Hepatic stellate cell (primary cell): ENCODE measurements at regions not wholly inside any gene's neighbourhood (a gene's known extent, or its start where the extent isn't known, plus 50 kb on each side); places are given as distances from the start of the nearest gene placed in this dataset.

Experiments
- DNase-seq: peaks from one replicate; pipeline ENCODE4 v3.0.0; 2011; ENCODE audit warnings: low spot score

- DNase-seq, result no peak
Observed at GRCh38 chr2:234438305-234438977, 58.4 kb downstream of the ARL4C start.

- no peak for DNase-seq
Observed at GRCh38 chr2:234437642-234438304, 59.1 kb downstream of the ARL4C start.

GRCh38 chr2:234436482-234436837 lies 60.4 kb downstream of the ARL4C start:
- DNase-seq, result no peak

- DNase-seq, result peak; percentile 58
Observed at GRCh38 chr2:234435836-234436481, 60.9 kb downstream of the ARL4C start.

- DNase-seq, result no peak
Observed at GRCh38 chr2:234433201-234433600, 63.7 kb downstream of the ARL4C start.

GRCh38 chr2:234430871-234431270 lies 66.0 kb downstream of the ARL4C start:
- no peak for DNase-seq

GRCh38 chr2:234429265-234429664 lies 67.6 kb downstream of the ARL4C start:
- no peak for DNase-seq

GRCh38 chr2:234427081-234428061 lies 69.5 kb downstream of the ARL4C start:
- peak; percentile 81 for DNase-seq

- no peak for DNase-seq
Observed at GRCh38 chr2:234426616-234427015, 70.3 kb downstream of the ARL4C start.

GRCh38 chr2:234425639-234426603 lies 71.0 kb downstream of the ARL4C start:
- no peak for DNase-seq

- DNase-seq, result no peak
Observed at GRCh38 chr2:234423884-234424283, 73.0 kb downstream of the ARL4C start.

- no peak for DNase-seq
Observed at GRCh38 chr2:234422981-234423431, 73.9 kb downstream of the ARL4C start.

- peak; percentile 89 for DNase-seq
Observed at GRCh38 chr2:234422273-234422732, 74.6 kb downstream of the ARL4C start.

- no peak for DNase-seq
Observed at GRCh38 chr2:234420408-234420807, 76.5 kb downstream of the ARL4C start.

- DNase-seq, result no peak
Observed at GRCh38 chr2:234419726-234420125, 77.2 kb downstream of the ARL4C start.

GRCh38 chr2:234415706-234416105 lies 81.2 kb downstream of the ARL4C start:
- DNase-seq, result no peak

GRCh38 chr2:234414596-234414995 lies 82.3 kb downstream of the ARL4C start:
- no peak for DNase-seq

- DNase-seq, result peak; percentile 42
Observed at GRCh38 chr2:234412726-234413125, 84.2 kb downstream of the ARL4C start.

GRCh38 chr2:234411793-234412192 lies 85.1 kb downstream of the ARL4C start:
- DNase-seq, result no peak

- no peak for DNase-seq
Observed at GRCh38 chr2:234410526-234410925, 86.4 kb downstream of the ARL4C start.

GRCh38 chr2:234409590-234409989 lies 87.3 kb downstream of the ARL4C start:
- DNase-seq, result no peak
